ENCODE measurements at regions not wholly inside any gene's neighbourhood (a gene's known extent, or its start where the extent isn't known, plus 50 kb on each side); places are given as distances from the start of the nearest gene placed in this dataset.

GRCh38 chr3:118077332-118077731, 957.3 kb downstream of the IGSF11 start:
- Mint-ChIP-seq H3K9me3 (peaks cover 2% of the 10 kb centered on the region), H3K27me3 (no peaks in the 10 kb centered on the region), H3K36me3 (no peaks in the 10 kb centered on the region), H3K4me1 (no peaks in the 10 kb centered on the region), H3K4me3 (no peak overlapping the region), H3K27ac (no peak overlapping the region)
- no peak for ATAC-seq (ENCODE audit: low read depth)
- POLR2A ChIA-PET, result no interaction called here
- no peak for DNase-seq

GRCh38 chr3:118080889-118081288, 953.8 kb downstream of the IGSF11 start:
- H3K4me3 Mint-ChIP-seq, result no peak overlapping the region
- H3K27me3 Mint-ChIP-seq, result no peaks in the 10 kb centered on the region
- POLR2A ChIA-PET, result no interaction called here
- no peak overlapping the region for H3K27ac Mint-ChIP-seq
- no peak for ATAC-seq (ENCODE audit: low read depth)
- no peaks in the 10 kb centered on the region for H3K36me3 Mint-ChIP-seq
- no peak for DNase-seq
- H3K9me3 Mint-ChIP-seq, result no peaks in the 10 kb centered on the region
- no peaks in the 10 kb centered on the region for H3K4me1 Mint-ChIP-seq

GRCh38 chr3:118088696-118089095, 946.0 kb downstream of the IGSF11 start:
- Mint-ChIP-seq H3K27ac (no peak overlapping the region), H3K36me3 (no peaks in the 10 kb centered on the region), H3K4me3 (no peak overlapping the region), H3K27me3 (no peaks in the 10 kb centered on the region), H3K4me1 (no peaks in the 10 kb centered on the region), H3K9me3 (peaks cover 14% of the 10 kb centered on the region)
- DNase-seq, result no peak
- no peak for ATAC-seq (ENCODE audit: low read depth)
- POLR2A ChIA-PET, result no interaction called here

- DNase-seq, result no peak
- Mint-ChIP-seq H3K36me3 (no peaks in the 10 kb centered on the region), H3K9me3 (peaks cover 20% of the 10 kb centered on the region), H3K4me1 (no peaks in the 10 kb centered on the region), H3K27ac (no peak overlapping the region), H3K27me3 (no peaks in the 10 kb centered on the region), H3K4me3 (no peak overlapping the region)
- POLR2A ChIA-PET, result no interaction called here
- no peak for ATAC-seq (ENCODE audit: low read depth)
These were observed 945.1 kb downstream of the IGSF11 start for GRCh38 chr3:118089563-118089962.

GRCh38 chr3:118097226-118097625, 937.4 kb downstream of the IGSF11 start:
- DNase-seq (no peak), ATAC-seq (ENCODE audit: low read depth) (no peak)
- H3K27ac Mint-ChIP-seq, result no peak overlapping the region
- POLR2A ChIA-PET, result no interaction called here
- H3K4me1 Mint-ChIP-seq, result no peaks in the 10 kb centered on the region
- no peak overlapping the region for H3K4me3 Mint-ChIP-seq
- no peaks in the 10 kb centered on the region for H3K36me3 Mint-ChIP-seq
- no peaks in the 10 kb centered on the region for H3K27me3 Mint-ChIP-seq
- H3K9me3 Mint-ChIP-seq, result peaks cover 25% of the 10 kb centered on the region

- POLR2A ChIA-PET, result no interaction called here
- Mint-ChIP-seq H3K4me3 (no peak overlapping the region), H3K36me3 (no peaks in the 10 kb centered on the region), H3K27ac (no peak overlapping the region), H3K27me3 (no peaks in the 10 kb centered on the region), H3K9me3 (peaks cover 20% of the 10 kb centered on the region), H3K4me1 (no peaks in the 10 kb centered on the region)
- ATAC-seq (ENCODE audit: low read depth) (no peak), DNase-seq (no peak)
These were observed 937.0 kb downstream of the IGSF11 start for GRCh38 chr3:118097660-118098059.

GRCh38 chr3:118098827-118099226, 935.8 kb downstream of the IGSF11 start:
- no peaks in the 10 kb centered on the region for H3K4me1 Mint-ChIP-seq
- H3K4me3 Mint-ChIP-seq, result no peak overlapping the region
- no peaks in the 10 kb centered on the region for H3K36me3 Mint-ChIP-seq
- H3K27me3 Mint-ChIP-seq, result no peaks in the 10 kb centered on the region
- no peak overlapping the region for H3K27ac Mint-ChIP-seq
- DNase-seq (no peak), ATAC-seq (ENCODE audit: low read depth) (no peak)
- POLR2A ChIA-PET, result no interaction called here
- peaks cover 15% of the 10 kb centered on the region for H3K9me3 Mint-ChIP-seq

- no peaks in the 10 kb centered on the region for H3K36me3 Mint-ChIP-seq
- no peak overlapping the region for H3K4me3 Mint-ChIP-seq
- ATAC-seq (ENCODE audit: low read depth) (no peak), DNase-seq (no peak)
- POLR2A ChIA-PET, result no interaction called here
- peaks cover 8% of the 10 kb centered on the region for H3K9me3 Mint-ChIP-seq
- H3K27me3 Mint-ChIP-seq, result no peaks in the 10 kb centered on the region
- H3K27ac Mint-ChIP-seq, result no peak overlapping the region
- H3K4me1 Mint-ChIP-seq, result no peaks in the 10 kb centered on the region
These were observed 932.8 kb downstream of the IGSF11 start for GRCh38 chr3:118101891-118102290.

GRCh38 chr3:118102737-118103136, 931.9 kb downstream of the IGSF11 start:
- ATAC-seq (ENCODE audit: low read depth) (no peak), DNase-seq (no peak)
- peaks cover 7% of the 10 kb centered on the region for H3K9me3 Mint-ChIP-seq
- POLR2A ChIA-PET, result no interaction called here
- H3K27me3 Mint-ChIP-seq, result no peaks in the 10 kb centered on the region
- H3K4me3 Mint-ChIP-seq, result no peak overlapping the region
- no peak overlapping the region for H3K27ac Mint-ChIP-seq
- H3K36me3 Mint-ChIP-seq, result no peaks in the 10 kb centered on the region
- no peaks in the 10 kb centered on the region for H3K4me1 Mint-ChIP-seq

GRCh38 chr3:118108201-118108600, 926.4 kb downstream of the IGSF11 start:
- no peaks in the 10 kb centered on the region for H3K4me1 Mint-ChIP-seq
- POLR2A ChIA-PET, result no interaction called here
- peaks cover 3% of the 10 kb centered on the region for H3K9me3 Mint-ChIP-seq
- no peaks in the 10 kb centered on the region for H3K27me3 Mint-ChIP-seq
- H3K4me3 Mint-ChIP-seq, result no peak overlapping the region
- no peak overlapping the region for H3K27ac Mint-ChIP-seq
- no peak for DNase-seq
- H3K36me3 Mint-ChIP-seq, result no peaks in the 10 kb centered on the region
- no peak for ATAC-seq (ENCODE audit: low read depth)

GRCh38 chr3:118108769-118109168, 925.9 kb downstream of the IGSF11 start:
- POLR2A ChIA-PET, result no interaction called here
- Mint-ChIP-seq H3K4me3 (no peak overlapping the region), H3K9me3 (peaks cover 2% of the 10 kb centered on the region), H3K36me3 (no peaks in the 10 kb centered on the region), H3K4me1 (no peaks in the 10 kb centered on the region), H3K27me3 (no peaks in the 10 kb centered on the region), H3K27ac (no peak overlapping the region)
- no peak for ATAC-seq (ENCODE audit: low read depth)
- DNase-seq, result no peak

- H3K27ac Mint-ChIP-seq, result no peak overlapping the region
- no peaks in the 10 kb centered on the region for H3K9me3 Mint-ChIP-seq
- no peak overlapping the region for H3K4me3 Mint-ChIP-seq
- DNase-seq, result no peak
- H3K27me3 Mint-ChIP-seq, result no peaks in the 10 kb centered on the region
- POLR2A ChIA-PET, result no interaction called here
- ATAC-seq (ENCODE audit: low read depth), result no peak
- no peaks in the 10 kb centered on the region for H3K4me1 Mint-ChIP-seq
- H3K36me3 Mint-ChIP-seq, result no peaks in the 10 kb centered on the region
These were observed 924.4 kb downstream of the IGSF11 start for GRCh38 chr3:118110211-118110610.

- Mint-ChIP-seq H3K27ac (no peak overlapping the region), H3K27me3 (no peaks in the 10 kb centered on the region), H3K4me1 (no peaks in the 10 kb centered on the region), H3K9me3 (no peaks in the 10 kb centered on the region), H3K4me3 (no peak overlapping the region), H3K36me3 (no peaks in the 10 kb centered on the region)
- DNase-seq (no peak), ATAC-seq (ENCODE audit: low read depth) (no peak)
- POLR2A ChIA-PET, result no interaction called here
These were observed 917.7 kb downstream of the IGSF11 start for GRCh38 chr3:118116991-118117390.

- Mint-ChIP-seq H3K36me3 (no peaks in the 10 kb centered on the region), H3K27ac (no peak overlapping the region), H3K9me3 (no peaks in the 10 kb centered on the region), H3K4me3 (no peak overlapping the region), H3K4me1 (no peaks in the 10 kb centered on the region), H3K27me3 (no peaks in the 10 kb centered on the region)
- ATAC-seq (ENCODE audit: low read depth) (no peak), DNase-seq (no peak)
- POLR2A ChIA-PET, result no interaction called here
These were observed 907.9 kb downstream of the IGSF11 start for GRCh38 chr3:118126751-118127150.

GRCh38 chr3:118127992-118128391, 906.7 kb downstream of the IGSF11 start:
- Mint-ChIP-seq H3K36me3 (no peaks in the 10 kb centered on the region), H3K27me3 (no peaks in the 10 kb centered on the region), H3K4me1 (no peaks in the 10 kb centered on the region), H3K9me3 (no peaks in the 10 kb centered on the region), H3K27ac (no peak overlapping the region), H3K4me3 (no peak overlapping the region)
- POLR2A ChIA-PET, result no interaction called here
- DNase-seq (no peak), ATAC-seq (ENCODE audit: low read depth) (no peak)
